ENCODE measurements at regions not wholly inside any gene's neighbourhood (a gene's known extent, or its start where the extent isn't known, plus 50 kb on each side); places are given as distances from the start of the nearest gene placed in this dataset.

DNA sequence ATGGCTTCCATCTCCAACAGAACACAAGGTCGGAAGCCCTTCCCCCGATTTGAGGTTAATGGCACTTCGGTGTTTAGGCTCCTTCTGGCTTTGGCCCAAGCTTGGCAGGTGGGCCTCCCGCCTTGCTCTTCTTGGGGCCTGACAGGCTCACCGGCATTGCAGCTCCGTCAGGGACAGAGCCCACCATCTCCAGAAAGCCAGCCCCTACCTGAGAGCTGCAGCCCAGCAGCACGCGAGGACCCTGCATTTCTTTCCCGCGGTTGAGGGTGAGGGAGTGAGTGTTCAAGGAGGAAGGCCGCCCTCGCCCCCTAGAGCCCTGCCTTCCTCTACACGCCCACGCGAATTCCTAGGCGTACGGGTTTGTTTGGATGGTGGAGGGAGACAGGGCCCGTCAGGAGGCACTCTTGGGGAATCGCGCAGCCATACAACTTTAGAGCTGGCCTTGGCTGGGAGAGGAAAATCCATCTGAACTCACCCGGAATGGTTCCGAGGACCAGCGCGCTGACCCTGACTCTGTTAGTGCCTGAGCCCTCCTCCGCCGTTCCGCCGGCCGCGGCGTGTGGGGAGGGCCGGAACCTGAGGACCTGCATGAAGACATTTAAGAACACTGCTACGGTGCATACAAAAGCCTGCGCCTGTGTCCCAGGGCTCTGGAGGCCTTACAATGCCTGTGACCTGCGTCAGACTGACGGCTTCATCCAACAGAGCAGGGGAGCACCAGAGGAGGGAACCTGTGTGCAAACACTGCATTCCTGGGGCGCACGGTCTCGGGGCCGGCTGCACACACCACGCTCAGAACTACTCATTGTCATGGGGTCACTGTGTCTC lies 73.8 kb downstream of the MRPL36 start:
- TF ChIP-seq CHD2 (IDR thresholded peaks at IDR 0.05; ENCODE audit: borderline replicate concordance, low read depth, low read length) (no peak), TARDBP (IDR thresholded peaks at IDR 0.05; ENCODE audit: borderline replicate concordance) (no peak), BCL11A (IDR thresholded peaks at IDR 0.05; ENCODE audit: low read depth, low read length) (no peak)

Measured in GM12878 (cell line).